OCI-LY3 (cell line): ENCODE measurements at regions not wholly inside any gene's neighbourhood (a gene's known extent, or its start where the extent isn't known, plus 50 kb on each side); places are given as distances from the start of the nearest gene placed in this dataset.

ENCODE experiments used
- H2AFZ ChIP-seq: fragments of 200-600, 300-600 bp; shearing (Covaris generic); 2 replicates; pipeline ENCODE4 v1.6.0; 2014; ENCODE audit warnings: antibody characterized with exemption, low read depth, low read length
- H3K27ac ChIP-seq: fragments of 200-600, 300-600 bp; sonication (generic); 2 replicates; pipeline ENCODE4 v1.5.1; 2014; ENCODE audit warnings: mild to moderate bottlenecking, low read length, moderate library complexity, mixed read lengths
- H3K27me3 ChIP-seq: fragments of 200-600, 300-600 bp; sonication (generic); 2 replicates; pipeline ENCODE4 v1.6.1; 2014; ENCODE audit warnings: low read depth, low read length, mixed read lengths
- H3K36me3 ChIP-seq: fragments of 200-600, 300-600 bp; sonication (generic); replicated peaks from 2 replicates; pipeline ENCODE3; 2014; ENCODE audit warnings: low read depth, low read length, mixed read lengths
- H3K4me1 ChIP-seq: fragments of 300-600, 200-600 bp; sonication (generic); 2 replicates; pipeline ENCODE4 v1.6.1; 2014; ENCODE audit warnings: low read length, mixed read lengths
- H3K4me2 ChIP-seq: fragments of 200-600, 300-600 bp; sonication (generic); 2 replicates; pipeline ENCODE4 v1.6.1; 2014; ENCODE audit warnings: low read length, mixed read lengths
- H3K4me3 ChIP-seq: fragments of 300-600, 200-600 bp; sonication (generic); 2 replicates; pipeline ENCODE4 v1.5.1; 2014; ENCODE audit warnings: antibody characterized with exemption, mild to moderate bottlenecking, low read length, moderate library complexity
- H3K79me2 ChIP-seq: fragments of 300-600, 200-600 bp; shearing (Covaris generic); 2 replicates; pipeline ENCODE4 v1.6.1; 2014; ENCODE audit warnings: mild to moderate bottlenecking, low read length, mixed read lengths
- H3K9ac ChIP-seq: fragments of 300-600, 200-600 bp; shearing (Covaris generic); 2 replicates; pipeline ENCODE4 v1.6.0; 2014; ENCODE audit warnings: mild to moderate bottlenecking, low read length, moderate library complexity
- H3K9me3 ChIP-seq: fragments of 200-600, 300-600 bp; shearing (Covaris generic); 2 replicates; pipeline ENCODE4 v1.6.1; 2014; ENCODE audit warnings: low read length, mixed read lengths; ENCODE audit not compliant: insufficient read depth
- H4K20me1 ChIP-seq: fragments of 200-600, 300-600 bp; sonication (generic); 2 replicates; pipeline ENCODE4 v1.6.1; 2016; ENCODE audit warnings: low read length, mixed read lengths; ENCODE audit not compliant: insufficient read depth
- CTCF ChIP-seq: fragments of 200-600, 300-600 bp; sonication (generic); IDR thresholded peaks from 2 replicates; pipeline ENCODE4 v1.5.1; 2014; ENCODE audit warnings: antibody characterized with exemption, low read length, low read depth
- EZH2phosphoT487 ChIP-seq: fragments of 200-600 bp; shearing (Covaris generic); IDR thresholded peaks from 2 replicates; pipeline ENCODE4 v1.6.1; 2018; ENCODE audit warnings: antibody characterized with exemption, mixed run types, low read depth

GRCh38 chr6:9766240-9766915 is 648.5 kb downstream of the TFAP2A start:
- H3K36me3 ChIP-seq = no peaks in the 10 kb centered on the region
- TF ChIP-seq EZH2phosphoT487 = no peak
- no peak for TF ChIP-seq CTCF
- H2AFZ ChIP-seq = no peak overlapping the region
- H3K9me3 ChIP-seq = no peaks in the 10 kb centered on the region
- H3K79me2 ChIP-seq = no peaks in the 10 kb centered on the region
- no peaks in the 10 kb centered on the region for H4K20me1 ChIP-seq
- H3K4me2 ChIP-seq = peak overlapping the region; percentile 39
- H3K4me1 ChIP-seq = peaks cover 11% of the 10 kb centered on the region
- H3K9ac ChIP-seq = no peak overlapping the region
- no peak overlapping the region for H3K27ac ChIP-seq
- H3K4me3 ChIP-seq = peak overlapping the region; percentile 18; the same call in 1 of the 2 replicates
- no peaks in the 10 kb centered on the region for H3K27me3 ChIP-seq

DNA sequence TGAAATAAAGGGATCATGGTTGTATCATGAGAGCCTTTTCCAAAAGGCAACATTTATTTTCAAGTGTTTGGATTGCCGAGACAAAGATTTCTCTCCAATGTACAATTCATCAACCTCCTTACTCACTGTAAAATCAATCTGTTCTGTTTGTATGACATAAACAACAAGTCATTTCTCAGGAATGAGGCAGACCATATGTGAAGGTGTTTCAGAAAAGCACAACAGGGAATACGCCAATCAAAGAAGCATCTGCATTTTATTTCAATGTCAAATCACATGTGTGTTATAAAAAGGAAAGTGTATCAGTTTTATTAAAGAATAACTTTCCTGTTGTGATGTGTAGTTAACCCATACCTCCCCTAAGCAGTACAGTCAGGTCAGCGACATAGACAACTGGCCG is 653.7 kb downstream of the TFAP2A start:
- Histone ChIP-seq H3K4me1 (peaks cover 4% of the 10 kb centered on the region), H4K20me1 (no peaks in the 10 kb centered on the region), H3K4me2 (no peak overlapping the region), H3K27me3 (no peaks in the 10 kb centered on the region), H3K27ac (no peak overlapping the region), H3K79me2 (no peaks in the 10 kb centered on the region), H3K36me3 (no peaks in the 10 kb centered on the region), H3K4me3 (no peak overlapping the region), H2AFZ (no peak overlapping the region), H3K9me3 (no peaks in the 10 kb centered on the region), H3K9ac (no peak overlapping the region)
- TF ChIP-seq CTCF (no peak), EZH2phosphoT487 (no peak)

DNA sequence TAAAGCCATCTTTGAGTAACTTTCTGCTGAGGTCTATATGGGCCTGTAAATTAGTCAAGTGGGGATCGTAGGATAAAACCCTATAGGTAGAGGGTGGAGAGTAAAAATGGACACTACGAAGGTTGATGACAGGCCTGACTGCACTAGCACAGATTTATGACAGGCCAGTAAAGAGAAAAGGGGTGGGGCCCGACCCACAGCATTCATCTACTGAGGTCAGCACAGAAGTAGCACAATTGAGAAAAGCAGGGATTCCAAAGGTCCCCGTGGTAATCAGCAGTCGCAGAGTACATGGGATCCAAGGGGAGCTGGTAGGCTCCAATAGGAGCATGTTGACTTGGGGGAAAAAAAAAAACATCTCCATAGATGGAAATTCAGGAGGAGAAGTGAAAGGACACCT is 660.4 kb downstream of the TFAP2A start:
- Histone ChIP-seq H2AFZ (no peak overlapping the region), H3K4me1 (no peaks in the 10 kb centered on the region), H3K4me3 (no peak overlapping the region), H3K4me2 (no peak overlapping the region), H4K20me1 (no peaks in the 10 kb centered on the region), H3K27me3 (no peaks in the 10 kb centered on the region), H3K27ac (no peak overlapping the region), H3K9me3 (no peaks in the 10 kb centered on the region), H3K79me2 (no peaks in the 10 kb centered on the region), H3K36me3 (no peaks in the 10 kb centered on the region), H3K9ac (no peak overlapping the region)
- no peak for TF ChIP-seq CTCF
- TF ChIP-seq EZH2phosphoT487 = no peak

DNA sequence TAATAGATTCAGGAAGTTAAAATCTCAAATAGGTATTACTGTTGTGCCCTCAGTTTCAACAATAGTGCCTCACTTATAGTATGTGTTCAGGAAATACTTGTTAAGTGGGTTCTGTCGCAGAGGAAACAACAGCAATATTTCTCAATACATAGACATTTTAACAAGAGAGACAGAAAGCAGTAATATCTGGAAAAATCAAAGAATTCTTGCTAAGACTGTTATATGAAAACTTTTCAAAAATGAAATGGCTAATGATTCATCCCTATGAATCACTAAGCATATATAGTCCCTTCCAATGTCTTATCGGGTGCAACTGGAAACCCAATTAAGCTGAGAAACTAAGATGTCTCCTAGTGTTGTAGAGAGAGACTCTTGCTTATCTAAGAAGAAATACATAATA is 668.9 kb downstream of the TFAP2A start:
- TF ChIP-seq EZH2phosphoT487 (no peak), CTCF (no peak)
- no peaks in the 10 kb centered on the region for H3K9me3 ChIP-seq
- H4K20me1 ChIP-seq = no peaks in the 10 kb centered on the region
- no peaks in the 10 kb centered on the region for H3K27me3 ChIP-seq
- no peak overlapping the region for H3K4me3 ChIP-seq
- H3K79me2 ChIP-seq = no peaks in the 10 kb centered on the region
- H3K4me1 ChIP-seq = no peaks in the 10 kb centered on the region
- H3K36me3 ChIP-seq = no peaks in the 10 kb centered on the region
- H2AFZ ChIP-seq = no peak overlapping the region
- no peak overlapping the region for H3K9ac ChIP-seq
- H3K27ac ChIP-seq = no peak overlapping the region
- H3K4me2 ChIP-seq = no peak overlapping the region
